HCT116 (cell line): ENCODE measurements at regions not wholly inside any gene's neighbourhood (a gene's known extent, or its start where the extent isn't known, plus 50 kb on each side); places are given as distances from the start of the nearest gene placed in this dataset.

Source experiments
- ATAC-seq: fragments of 200-7000 bp; cut with Tn5 transposase; 2 replicates; pipeline ENCODE4 v1.9.1; 2020; ENCODE audit warnings: mild to moderate bottlenecking, moderate library complexity
- BruUV-seq: library from RNA; stranded (reverse); fragments of 400-500 nt; replicated peaks from 2 replicates; lab custom pipeline; 2021; lab: Mats Ljungman, UMichigan
- CTCF ChIA-PET: fragments of 300-600 bp; sonication (Branson Sonifier 250); formaldehyde crosslinking; loops from one replicate; lab custom pipeline; 2021; ENCODE audit warnings: antibody characterized with exemption; lab: Charles Lee
- POLR2A ChIA-PET: fragments of 300-600, 350-600 bp; sonication (Branson Sonifier 250); formaldehyde crosslinking; loops from one replicate; lab custom pipeline; 2021; ENCODE audit warnings: antibody characterized with exemption; lab: Charles Lee
- RAD21 ChIA-PET, 2 experiments: fragments of 300-600 bp; sonication (Branson Sonifier 250); formaldehyde crosslinking; loops; one replicate each; lab custom pipeline; 2023; ENCODE audit warnings: low total read pairs in 2 of 2; ENCODE audit not compliant: uncharacterized antibody in 2 of 2, unreplicated experiment in 2 of 2, low non-redundant PET in 1 of 2; lab: Charles Lee
- DNase-seq: peaks from one replicate; pipeline ENCODE4 v3.0.0-alpha.2; 2010; ENCODE audit warnings: low read depth, low spot score
- H2AFZ ChIP-seq: fragments of 200-600 bp; shearing (Covaris generic), sonication (generic); 2 replicates; pipeline ENCODE4 v1.6.1; 2017; ENCODE audit warnings: low read depth, mixed run types, mixed read lengths, antibody characterized with exemption, low read length; ENCODE audit not compliant: poor library complexity, severe bottlenecking
- H3K27ac ChIP-seq: 2 replicates; pipeline ENCODE4 v1.5.1; 2012; ENCODE audit warnings: low read depth, low read length
- H3K27me3 ChIP-seq: fragments of 200-600 bp; sonication (generic); 2 replicates; pipeline ENCODE4 v1.6.1; 2016; ENCODE audit warnings: mixed run types, low read length, mixed read lengths; ENCODE audit not compliant: insufficient read depth
- H3K36me3 ChIP-seq, 2 experiments: fragments of 200-500 bp in 1 of 2; fragments of 200-600 bp in 1 of 2; sonication (Bioruptor generic) in 1 of 2; sonication (generic) in 1 of 2; 2 replicates each; pipeline versions ENCODE4 v1.5.1 to v1.6.1; 2014 to 2016; ENCODE audit warnings: low read length in 2 of 2, inconsistent platforms in 1 of 2, mixed read lengths in 1 of 2, mixed run types in 1 of 2; ENCODE audit not compliant: insufficient read depth in 2 of 2, control insufficient read depth in 1 of 2
- H3K4me1 ChIP-seq, 2 experiments: fragments of 200-600 bp in 1 of 2; sonication (generic) in 1 of 2; 2 replicates each; pipeline versions ENCODE4 v1.5.1 to v1.6.1; 2012 to 2017; ENCODE audit warnings: low read length in 2 of 2, inconsistent platforms in 1 of 2, mild to moderate bottlenecking in 1 of 2, mixed read lengths in 1 of 2, mixed run types in 1 of 2, moderate library complexity in 1 of 2; ENCODE audit not compliant: insufficient read depth in 2 of 2, control insufficient read depth in 1 of 2
- H3K4me2 ChIP-seq: fragments of 200-600 bp; sonication (generic); 2 replicates; pipeline ENCODE4 v1.6.1; 2017; ENCODE audit warnings: mixed run types, low read length, mixed read lengths
- H3K4me3 ChIP-seq, 2 experiments: fragments of 200-600 bp in 1 of 2; sonication (generic) in 1 of 2; replicated peaks in 1 of 2; 2 replicates each; pipeline ENCODE4 v1.5.1; 2011 to 2016; ENCODE audit warnings: low read length in 2 of 2, control low read depth in 1 of 2, low read depth in 1 of 2, mild to moderate bottlenecking in 1 of 2, mixed read lengths in 1 of 2, mixed run types in 1 of 2
- H3K79me2 ChIP-seq: fragments of 200-600 bp; sonication (generic); 2 replicates; pipeline ENCODE4 v1.6.1; 2017; ENCODE audit warnings: mild to moderate bottlenecking, mixed run types, low read length, moderate library complexity, mixed read lengths; ENCODE audit not compliant: insufficient read depth
- H3K9ac ChIP-seq: fragments of 200-600 bp; sonication (generic); 2 replicates; pipeline ENCODE4 v1.6.1; 2016; ENCODE audit warnings: low read length, mixed read lengths
- H3K9me2 ChIP-seq: fragments of 200-600 bp; sonication (generic), shearing (Covaris generic); 2 replicates; pipeline ENCODE4 v1.6.1; 2017; ENCODE audit warnings: mixed run types, mild to moderate bottlenecking, moderate library complexity; ENCODE audit not compliant: insufficient read depth
- H3K9me3 ChIP-seq, 2 experiments: fragments of 200-500 bp in 1 of 2; fragments of 200-600 bp in 1 of 2; sonication (Bioruptor generic) in 1 of 2; sonication (generic) in 1 of 2; 2 replicates each; pipeline ENCODE4 v1.6.1; 2014 to 2017; ENCODE audit warnings: low read length in 2 of 2, mixed read lengths in 2 of 2, inconsistent platforms in 1 of 2, low read depth in 1 of 2, mild to moderate bottlenecking in 1 of 2, mixed run types in 1 of 2, moderate library complexity in 1 of 2; ENCODE audit not compliant: control insufficient read depth in 1 of 2, insufficient read depth in 1 of 2
- H4K20me1 ChIP-seq: fragments of 200-600 bp; sonication (generic), shearing (Covaris generic); 2 replicates; pipeline ENCODE4 v1.6.1; 2017; ENCODE audit warnings: mixed run types, mild to moderate bottlenecking, moderate library complexity; ENCODE audit not compliant: insufficient read depth
- CBX3 ChIP-seq: IDR thresholded peaks from 2 replicates; pipeline ENCODE4 v1.6.1; 2012; ENCODE audit warnings: low read depth
- EGR1 ChIP-seq: IDR thresholded peaks from 2 replicates; pipeline ENCODE4 v1.6.1; 2012; ENCODE audit warnings: low read depth
- ELF1 ChIP-seq: IDR thresholded peaks from 2 replicates; pipeline ENCODE4 v1.6.1; 2012; ENCODE audit warnings: low read depth, borderline replicate concordance
- EZH2 ChIP-seq: fragments of 200-600 bp; sonication (generic); IDR thresholded peaks from 2 replicates; pipeline ENCODE4 v1.6.1; 2017; ENCODE audit warnings: antibody characterized with exemption, mixed run types
- EZH2phosphoT487 ChIP-seq: fragments of 200-600 bp; IDR thresholded peaks from 2 replicates; pipeline ENCODE4 v1.6.1; 2018; ENCODE audit warnings: antibody characterized with exemption, borderline replicate concordance
- FOSL1 ChIP-seq: IDR thresholded peaks from 2 replicates; pipeline ENCODE4 v1.6.1; 2012; ENCODE audit warnings: low read depth
- JUND ChIP-seq: IDR thresholded peaks from 2 replicates; pipeline ENCODE4 v1.6.1; 2012
- POLR2AphosphoS5 ChIP-seq: IDR thresholded peaks from 2 replicates; pipeline ENCODE4 v1.6.1; 2011; ENCODE audit warnings: mild to moderate bottlenecking, low read depth, low read length, moderate library complexity
- RAD21 ChIP-seq: IDR thresholded peaks from 2 replicates; pipeline ENCODE4 v1.6.1; 2012; ENCODE audit warnings: low read depth, mild to moderate bottlenecking
- SIN3A ChIP-seq: IDR thresholded peaks from 2 replicates; pipeline ENCODE4 v1.6.1; 2012; ENCODE audit warnings: low read depth
- SP1 ChIP-seq: IDR thresholded peaks from 2 replicates; pipeline ENCODE4 v1.6.1; 2012; ENCODE audit warnings: low read depth
- SRF ChIP-seq: IDR thresholded peaks from 2 replicates; pipeline ENCODE4 v1.6.1; 2012; ENCODE audit warnings: low read depth
- YY1 ChIP-seq: IDR thresholded peaks from 2 replicates; pipeline ENCODE4 v1.6.1; 2011; ENCODE audit warnings: low read length, low read depth, moderate library complexity, mild to moderate bottlenecking; ENCODE audit not compliant: insufficient replicate concordance; ENCODE audit errors: extremely low read depth
- ZNF274 ChIP-seq: fragments of 200-500 bp; sonication (Bioruptor generic); IDR thresholded peaks from 2 replicates; pipeline ENCODE4 v1.6.1; 2014; ENCODE audit warnings: mild to moderate bottlenecking, low read depth, low read length, inconsistent platforms
- intact Hi-C: fragments of 100-400 bp; cut with micrococcal nuclease; formaldehyde crosslinking; loops from 2 replicates; pipeline ENCODE4 v1.10.0; 2022
- TF ChIP-seq, protein P1 (sequence below): IDR thresholded peaks from 2 replicates; pipeline ENCODE4 v1.6.1; 2011; ENCODE audit warnings: mild to moderate bottlenecking, low read length, moderate library complexity; ENCODE audit not compliant: insufficient replicate concordance; ENCODE audit errors: extremely low read depth
- TF ChIP-seq, protein P2 (sequence below): IDR thresholded peaks from 2 replicates; pipeline ENCODE4 v1.6.1; 2012; ENCODE audit warnings: low read depth
- TF ChIP-seq, protein P3 (sequence below), 3 experiments: fragments of 200-600 bp in 1 of 3; sonication (generic) in 1 of 3; IDR thresholded peaks in 2 of 3; conservative IDR thresholded peaks in 1 of 3; 2 replicates each; pipeline ENCODE4 v1.5.1; 2012 to 2017; ENCODE audit warnings: low read depth in 2 of 3, low read length in 2 of 3, antibody characterized with exemption in 1 of 3, borderline replicate concordance in 1 of 3, control low read depth in 1 of 3, mild to moderate bottlenecking in 1 of 3, mixed read lengths in 1 of 3, mixed run types in 1 of 3, moderate library complexity in 1 of 3; ENCODE audit not compliant: insufficient read depth in 1 of 3
- TF ChIP-seq, protein P4 (sequence below): IDR thresholded peaks from 2 replicates; pipeline ENCODE4 v1.6.1; 2012
- TF ChIP-seq, protein P5 (sequence below): IDR thresholded peaks from 2 replicates; pipeline ENCODE4 v1.6.1; 2012

DNA sequence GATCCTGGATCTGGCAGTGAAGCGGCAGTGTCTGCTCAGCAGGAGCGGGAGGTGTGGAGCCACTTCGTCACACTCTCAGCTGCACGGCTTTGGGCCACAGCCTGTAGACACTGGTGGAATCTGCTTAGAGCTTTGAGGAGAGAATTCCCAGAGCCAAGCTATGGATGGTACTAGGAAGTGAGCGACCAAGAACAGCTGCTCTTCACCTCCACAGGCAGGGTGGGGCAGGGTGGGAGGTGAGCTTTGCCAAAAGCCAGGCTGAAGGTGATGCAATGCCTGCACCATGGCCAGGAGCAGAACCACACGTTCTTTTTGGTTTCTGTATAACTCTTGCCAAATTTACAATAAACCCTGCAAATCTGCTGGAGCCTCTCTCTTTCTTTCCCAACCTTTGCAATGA is 226.1 kb downstream of the ANKRD30B start:
- Histone ChIP-seq H3K36me3 (no peaks in the 10 kb centered on the region), H3K79me2 (no peaks in the 10 kb centered on the region), H3K4me2 (no peak overlapping the region), H3K9me2 (no peaks in the 10 kb centered on the region), H3K9ac (no peak overlapping the region), H3K27me3 (no peaks in the 10 kb centered on the region), H3K4me3 (no peak overlapping the region), H3K4me1 (no peaks in the 10 kb centered on the region), H4K20me1 (no peaks in the 10 kb centered on the region), H2AFZ (no peak overlapping the region), H3K9me3 (peaks cover 0 to 6% of the 10 kb centered on the region in 2 experiments; a peak in 2 of 4 replicates), H3K27ac (no peak overlapping the region)
- TF ChIP-seq EZH2phosphoT487, result no peak
- no peak for TF ChIP-seq RAD21
- no peak for TF ChIP-seq FOSL1
- TF ChIP-seq POLR2AphosphoS5, result no peak
- TF ChIP-seq YY1, result no peak
- no peak for TF ChIP-seq ELF1
- TF ChIP-seq, protein P1, sequence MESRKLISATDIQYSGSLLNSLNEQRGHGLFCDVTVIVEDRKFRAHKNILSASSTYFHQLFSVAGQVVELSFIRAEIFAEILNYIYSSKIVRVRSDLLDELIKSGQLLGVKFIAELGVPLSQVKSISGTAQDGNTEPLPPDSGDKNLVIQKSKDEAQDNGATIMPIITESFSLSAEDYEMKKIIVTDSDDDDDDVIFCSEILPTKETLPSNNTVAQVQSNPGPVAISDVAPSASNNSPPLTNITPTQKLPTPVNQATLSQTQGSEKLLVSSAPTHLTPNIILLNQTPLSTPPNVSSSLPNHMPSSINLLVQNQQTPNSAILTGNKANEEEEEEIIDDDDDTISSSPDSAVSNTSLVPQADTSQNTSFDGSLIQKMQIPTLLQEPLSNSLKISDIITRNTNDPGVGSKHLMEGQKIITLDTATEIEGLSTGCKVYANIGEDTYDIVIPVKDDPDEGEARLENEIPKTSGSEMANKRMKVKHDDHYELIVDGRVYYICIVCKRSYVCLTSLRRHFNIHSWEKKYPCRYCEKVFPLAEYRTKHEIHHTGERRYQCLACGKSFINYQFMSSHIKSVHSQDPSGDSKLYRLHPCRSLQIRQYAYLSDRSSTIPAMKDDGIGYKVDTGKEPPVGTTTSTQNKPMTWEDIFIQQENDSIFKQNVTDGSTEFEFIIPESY, result no peak
- no peak for TF ChIP-seq SIN3A
- TF ChIP-seq, protein P2, sequence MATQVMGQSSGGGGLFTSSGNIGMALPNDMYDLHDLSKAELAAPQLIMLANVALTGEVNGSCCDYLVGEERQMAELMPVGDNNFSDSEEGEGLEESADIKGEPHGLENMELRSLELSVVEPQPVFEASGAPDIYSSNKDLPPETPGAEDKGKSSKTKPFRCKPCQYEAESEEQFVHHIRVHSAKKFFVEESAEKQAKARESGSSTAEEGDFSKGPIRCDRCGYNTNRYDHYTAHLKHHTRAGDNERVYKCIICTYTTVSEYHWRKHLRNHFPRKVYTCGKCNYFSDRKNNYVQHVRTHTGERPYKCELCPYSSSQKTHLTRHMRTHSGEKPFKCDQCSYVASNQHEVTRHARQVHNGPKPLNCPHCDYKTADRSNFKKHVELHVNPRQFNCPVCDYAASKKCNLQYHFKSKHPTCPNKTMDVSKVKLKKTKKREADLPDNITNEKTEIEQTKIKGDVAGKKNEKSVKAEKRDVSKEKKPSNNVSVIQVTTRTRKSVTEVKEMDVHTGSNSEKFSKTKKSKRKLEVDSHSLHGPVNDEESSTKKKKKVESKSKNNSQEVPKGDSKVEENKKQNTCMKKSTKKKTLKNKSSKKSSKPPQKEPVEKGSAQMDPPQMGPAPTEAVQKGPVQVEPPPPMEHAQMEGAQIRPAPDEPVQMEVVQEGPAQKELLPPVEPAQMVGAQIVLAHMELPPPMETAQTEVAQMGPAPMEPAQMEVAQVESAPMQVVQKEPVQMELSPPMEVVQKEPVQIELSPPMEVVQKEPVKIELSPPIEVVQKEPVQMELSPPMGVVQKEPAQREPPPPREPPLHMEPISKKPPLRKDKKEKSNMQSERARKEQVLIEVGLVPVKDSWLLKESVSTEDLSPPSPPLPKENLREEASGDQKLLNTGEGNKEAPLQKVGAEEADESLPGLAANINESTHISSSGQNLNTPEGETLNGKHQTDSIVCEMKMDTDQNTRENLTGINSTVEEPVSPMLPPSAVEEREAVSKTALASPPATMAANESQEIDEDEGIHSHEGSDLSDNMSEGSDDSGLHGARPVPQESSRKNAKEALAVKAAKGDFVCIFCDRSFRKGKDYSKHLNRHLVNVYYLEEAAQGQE, result no peak
- TF ChIP-seq, protein P3, sequence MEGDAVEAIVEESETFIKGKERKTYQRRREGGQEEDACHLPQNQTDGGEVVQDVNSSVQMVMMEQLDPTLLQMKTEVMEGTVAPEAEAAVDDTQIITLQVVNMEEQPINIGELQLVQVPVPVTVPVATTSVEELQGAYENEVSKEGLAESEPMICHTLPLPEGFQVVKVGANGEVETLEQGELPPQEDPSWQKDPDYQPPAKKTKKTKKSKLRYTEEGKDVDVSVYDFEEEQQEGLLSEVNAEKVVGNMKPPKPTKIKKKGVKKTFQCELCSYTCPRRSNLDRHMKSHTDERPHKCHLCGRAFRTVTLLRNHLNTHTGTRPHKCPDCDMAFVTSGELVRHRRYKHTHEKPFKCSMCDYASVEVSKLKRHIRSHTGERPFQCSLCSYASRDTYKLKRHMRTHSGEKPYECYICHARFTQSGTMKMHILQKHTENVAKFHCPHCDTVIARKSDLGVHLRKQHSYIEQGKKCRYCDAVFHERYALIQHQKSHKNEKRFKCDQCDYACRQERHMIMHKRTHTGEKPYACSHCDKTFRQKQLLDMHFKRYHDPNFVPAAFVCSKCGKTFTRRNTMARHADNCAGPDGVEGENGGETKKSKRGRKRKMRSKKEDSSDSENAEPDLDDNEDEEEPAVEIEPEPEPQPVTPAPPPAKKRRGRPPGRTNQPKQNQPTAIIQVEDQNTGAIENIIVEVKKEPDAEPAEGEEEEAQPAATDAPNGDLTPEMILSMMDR (IDR thresholded peaks at IDR 0.05 in 2 of 3, conservative IDR thresholded peaks at IDR 0.05 in 1 of 3; ENCODE audit: borderline replicate concordance in 1 of 3, insufficient read depth in 1 of 3, low read depth in 2 of 3, low read length in 2 of 3), result no peak
- TF ChIP-seq ZNF274, result no peak
- TF ChIP-seq, protein P4, sequence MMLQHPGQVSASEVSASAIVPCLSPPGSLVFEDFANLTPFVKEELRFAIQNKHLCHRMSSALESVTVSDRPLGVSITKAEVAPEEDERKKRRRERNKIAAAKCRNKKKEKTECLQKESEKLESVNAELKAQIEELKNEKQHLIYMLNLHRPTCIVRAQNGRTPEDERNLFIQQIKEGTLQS, result no peak
- TF ChIP-seq CBX3, result no peak
- TF ChIP-seq, protein P5, sequence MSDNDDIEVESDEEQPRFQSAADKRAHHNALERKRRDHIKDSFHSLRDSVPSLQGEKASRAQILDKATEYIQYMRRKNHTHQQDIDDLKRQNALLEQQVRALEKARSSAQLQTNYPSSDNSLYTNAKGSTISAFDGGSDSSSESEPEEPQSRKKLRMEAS, result no peak
- no peak for TF ChIP-seq EGR1
- no peak for TF ChIP-seq SRF
- no peak for TF ChIP-seq EZH2
- TF ChIP-seq JUND, result no peak
- no peak for TF ChIP-seq SP1
- POLR2A ChIA-PET, result no interaction called here
- no peak for DNase-seq
- intact Hi-C loops, result no loop called here
- RAD21 ChIA-PET, result no interaction called here
- CTCF ChIA-PET, result no interaction called here
- BruUV-seq, result no TSS peak
- ATAC-seq, result no peak
